ENCODE measurements at regions not wholly inside any gene's neighbourhood (a gene's known extent, or its start where the extent isn't known, plus 50 kb on each side); places are given as distances from the start of the nearest gene placed in this dataset.
A peak's percentile ranks its signal among the peaks of the same experiment; 100 is the strongest.

GRCh38 chr13:23987331-23987894, 90.1 kb upstream of the C1QTNF9B start:
- peaks cover 18% of the 10 kb centered on the region for H3K4me1 ChIP-seq (ENCODE audit: insufficient read depth, low read length)
- H3K36me3 ChIP-seq (ENCODE audit: insufficient read depth, low read length) = no peaks in the 10 kb centered on the region
- peaks cover 5% of the 10 kb centered on the region for H3K27me3 ChIP-seq (ENCODE audit: insufficient read depth, low read length)
- no peak overlapping the region for H3K4me2 ChIP-seq (ENCODE audit: insufficient read depth, low read length)
- H4K20me1 ChIP-seq (ENCODE audit: insufficient read depth, low read length) = no peaks in the 10 kb centered on the region
- H3K27ac ChIP-seq (ENCODE audit: low read depth, low read length) = peak overlapping the region; percentile 71
- H2AFZ ChIP-seq (ENCODE audit: low read length) = no peak overlapping the region
- no peak for TF ChIP-seq CTCF (IDR thresholded peaks at IDR 0.05; ENCODE audit: extremely low read depth, low read depth, low read length)
- H3K4me3 ChIP-seq (ENCODE audit: insufficient read depth, low read length) = no peak overlapping the region
- H3K79me2 ChIP-seq (ENCODE audit: insufficient read depth, low read length) = no peaks in the 10 kb centered on the region
- H3K9me3 ChIP-seq (ENCODE audit: low read depth, low read length) = no peaks in the 10 kb centered on the region
- DNase-seq (ENCODE audit: insufficient read length, low spot score, missing footprints) = no peak

GRCh38 chr13:23988546-23989122, 91.3 kb upstream of the C1QTNF9B start:
- no peaks in the 10 kb centered on the region for H3K9me3 ChIP-seq (ENCODE audit: low read depth, low read length)
- no peak for TF ChIP-seq CTCF (IDR thresholded peaks at IDR 0.05; ENCODE audit: extremely low read depth, low read depth, low read length)
- H3K27me3 ChIP-seq (ENCODE audit: insufficient read depth, low read length) = peaks cover 5% of the 10 kb centered on the region
- DNase-seq (ENCODE audit: insufficient read length, low spot score, missing footprints) = no peak
- H4K20me1 ChIP-seq (ENCODE audit: insufficient read depth, low read length) = no peaks in the 10 kb centered on the region
- H3K4me3 ChIP-seq (ENCODE audit: insufficient read depth, low read length) = no peak overlapping the region
- H3K4me1 ChIP-seq (ENCODE audit: insufficient read depth, low read length) = peaks cover 18% of the 10 kb centered on the region
- no peak overlapping the region for H2AFZ ChIP-seq (ENCODE audit: low read length)
- no peaks in the 10 kb centered on the region for H3K36me3 ChIP-seq (ENCODE audit: insufficient read depth, low read length)
- H3K27ac ChIP-seq (ENCODE audit: low read depth, low read length) = no peak overlapping the region
- H3K4me2 ChIP-seq (ENCODE audit: insufficient read depth, low read length) = no peak overlapping the region
- no peaks in the 10 kb centered on the region for H3K79me2 ChIP-seq (ENCODE audit: insufficient read depth, low read length)

GRCh38 chr13:23990455-23990854, 93.2 kb upstream of the C1QTNF9B start:
- Histone ChIP-seq H3K27ac (ENCODE audit: low read depth, low read length) (no peak overlapping the region), H3K4me2 (ENCODE audit: insufficient read depth, low read length) (no peak overlapping the region), H3K27me3 (ENCODE audit: insufficient read depth, low read length) (peaks cover 5% of the 10 kb centered on the region), H3K9me3 (ENCODE audit: low read depth, low read length) (no peaks in the 10 kb centered on the region), H4K20me1 (ENCODE audit: insufficient read depth, low read length) (no peaks in the 10 kb centered on the region), H3K4me3 (ENCODE audit: insufficient read depth, low read length) (no peak overlapping the region), H3K4me1 (ENCODE audit: insufficient read depth, low read length) (peaks cover 18% of the 10 kb centered on the region), H3K79me2 (ENCODE audit: insufficient read depth, low read length) (no peaks in the 10 kb centered on the region), H2AFZ (ENCODE audit: low read length) (no peak overlapping the region), H3K36me3 (ENCODE audit: insufficient read depth, low read length) (no peaks in the 10 kb centered on the region)
- no peak for DNase-seq (ENCODE audit: insufficient read length, low spot score, missing footprints)
- no peak for TF ChIP-seq CTCF (IDR thresholded peaks at IDR 0.05; ENCODE audit: extremely low read depth, low read depth, low read length)

GRCh38 chr13:23991119-23991518, 93.8 kb upstream of the C1QTNF9B start:
- no peak for DNase-seq (ENCODE audit: insufficient read length, low spot score, missing footprints)
- Histone ChIP-seq H3K27ac (ENCODE audit: low read depth, low read length) (no peak overlapping the region), H3K4me1 (ENCODE audit: insufficient read depth, low read length) (peaks cover 18% of the 10 kb centered on the region), H3K36me3 (ENCODE audit: insufficient read depth, low read length) (no peaks in the 10 kb centered on the region), H3K27me3 (ENCODE audit: insufficient read depth, low read length) (peaks cover 5% of the 10 kb centered on the region), H2AFZ (ENCODE audit: low read length) (no peak overlapping the region), H3K9me3 (ENCODE audit: low read depth, low read length) (no peaks in the 10 kb centered on the region), H4K20me1 (ENCODE audit: insufficient read depth, low read length) (no peaks in the 10 kb centered on the region), H3K79me2 (ENCODE audit: insufficient read depth, low read length) (no peaks in the 10 kb centered on the region), H3K4me2 (ENCODE audit: insufficient read depth, low read length) (no peak overlapping the region), H3K4me3 (ENCODE audit: insufficient read depth, low read length) (no peak overlapping the region)
- no peak for TF ChIP-seq CTCF (IDR thresholded peaks at IDR 0.05; ENCODE audit: extremely low read depth, low read depth, low read length)

Data from osteoblast (primary cell).